SK-N-SH treated with all-trans-retinoic acid at 6 μM for 48 hours (cell line): ENCODE measurements at regions not wholly inside any gene's neighbourhood (a gene's known extent, or its start where the extent isn't known, plus 50 kb on each side); places are given as distances from the start of the nearest gene placed in this dataset.

ENCODE experiments used
- CSDC2 ChIP-seq: fragments of 250-450 bp; sonication (Bioruptor Pico); IDR thresholded peaks from 2 replicates; pipeline ENCODE4 v1.5.0; 2020; ENCODE audit warnings: mild to moderate bottlenecking, moderate library complexity
- ESRRG ChIP-seq: fragments of 250-450 bp; sonication (Bioruptor Pico); IDR thresholded peaks from 2 replicates; pipeline ENCODE4 v1.6.1; 2021; ENCODE audit warnings: mild to moderate bottlenecking
- SNAI2 ChIP-seq: fragments of 250-450 bp; sonication (Bioruptor Pico); IDR thresholded peaks from 2 replicates; pipeline ENCODE4 v1.5.0; 2020; ENCODE audit warnings: mild to moderate bottlenecking, moderate library complexity
- ZFP30 ChIP-seq: fragments of 450-650 bp; formaldehyde crosslinking; IDR thresholded peaks from 2 replicates; pipeline ENCODE4 v1.5.0; 2022; ENCODE audit warnings: mild to moderate bottlenecking, moderate library complexity
- ZNF565 ChIP-seq: fragments of 450-650 bp; formaldehyde crosslinking; conservative IDR thresholded peaks from 2 replicates; pipeline ENCODE4 v1.5.0; 2020; ENCODE audit warnings: low read depth, mild to moderate bottlenecking, moderate library complexity
- ZNF70 ChIP-seq: fragments of 450-650 bp; formaldehyde crosslinking; IDR thresholded peaks from 2 replicates; pipeline ENCODE4 v1.5.0; 2020; ENCODE audit warnings: mild to moderate bottlenecking, moderate library complexity

DNA sequence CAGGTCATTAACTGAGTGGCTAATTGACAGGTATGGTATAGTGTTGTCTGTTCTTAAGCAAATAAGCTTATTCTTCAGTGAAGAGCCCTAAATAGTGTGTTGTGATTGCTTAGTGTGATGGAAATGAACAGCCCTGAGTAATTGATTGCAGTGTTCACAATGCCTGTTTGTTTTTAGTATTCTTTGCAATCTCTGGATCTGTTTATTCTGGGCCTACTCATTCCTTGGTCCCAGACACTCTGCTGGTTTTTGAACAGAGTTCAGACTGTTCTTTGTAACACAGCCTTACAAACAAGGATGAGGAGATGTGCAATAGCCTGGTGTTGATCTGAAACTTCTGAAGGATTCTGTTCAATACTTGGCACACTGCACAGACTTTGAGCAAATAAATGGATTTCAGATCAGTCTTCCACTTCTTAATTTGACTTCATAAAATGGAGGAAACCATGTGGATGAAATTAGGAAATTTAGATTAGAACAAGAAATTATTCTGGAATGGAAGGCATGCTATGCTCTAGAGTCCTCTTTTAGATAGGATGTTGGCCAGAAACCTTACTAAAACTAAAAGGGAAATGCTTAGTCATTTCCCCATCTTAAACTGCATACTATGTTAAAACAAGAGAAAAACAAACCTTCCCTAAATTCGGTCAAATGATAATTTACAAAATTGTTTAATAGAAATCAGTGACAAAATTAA, 444.2 kb upstream of the SEMA3D start:
- no peak for TF ChIP-seq ZNF565 (CRISPR knock-in tag)
- no peak for TF ChIP-seq ZNF70
- no peak for TF ChIP-seq ESRRG (CRISPR knock-in tag)
- TF ChIP-seq ZFP30 (CRISPR knock-in tag) = no peak
- no peak for TF ChIP-seq SNAI2 (CRISPR knock-in tag)
- no peak for TF ChIP-seq CSDC2 (CRISPR knock-in tag)
